Lower leg skin (tissue), 3 donors: ENCODE measurements at regions not wholly inside any gene's neighbourhood (a gene's known extent, or its start where the extent isn't known, plus 50 kb on each side); places are given as distances from the start of the nearest gene placed in this dataset.

Source experiments
- POLR2A ChIP-seq, 2 donors: fragments of 450-650 bp; IDR thresholded peaks; one replicate each; pipeline ENCODE4 v1.6.1; 2016 to 2017; ENCODE audit warnings: antibody characterized with exemption in 2 of 2, mild to moderate bottlenecking in 1 of 2, moderate library complexity in 1 of 2
- TF ChIP-seq, protein P1 (sequence below), 3 donors: fragments of 450-650 bp; IDR thresholded peaks; one replicate each; pipeline ENCODE4 v1.5.1; 2016; ENCODE audit warnings: antibody characterized with exemption in 3 of 3, mild to moderate bottlenecking in 3 of 3, moderate library complexity in 2 of 3

DNA sequence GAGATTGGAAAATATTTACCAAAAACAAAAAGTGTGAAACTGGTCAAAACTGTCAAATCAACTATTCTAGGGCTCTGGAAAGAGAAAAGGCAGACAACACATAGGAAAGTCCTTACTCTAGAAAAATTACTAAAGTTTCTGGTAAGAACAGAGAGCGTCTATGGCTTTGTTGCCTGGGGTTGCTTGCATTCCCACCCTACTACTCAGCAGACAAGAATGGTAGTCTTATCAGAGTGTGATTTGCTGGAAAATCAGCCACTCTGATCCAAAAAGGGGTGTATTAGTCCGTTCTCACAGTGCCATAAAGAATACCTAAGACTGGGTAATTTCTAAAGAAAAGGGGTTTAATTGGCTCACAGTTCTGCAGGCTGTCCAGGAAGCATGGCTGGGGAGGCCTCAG lies 50.3 kb upstream of the CDH20 start:
- TF ChIP-seq, protein P1, sequence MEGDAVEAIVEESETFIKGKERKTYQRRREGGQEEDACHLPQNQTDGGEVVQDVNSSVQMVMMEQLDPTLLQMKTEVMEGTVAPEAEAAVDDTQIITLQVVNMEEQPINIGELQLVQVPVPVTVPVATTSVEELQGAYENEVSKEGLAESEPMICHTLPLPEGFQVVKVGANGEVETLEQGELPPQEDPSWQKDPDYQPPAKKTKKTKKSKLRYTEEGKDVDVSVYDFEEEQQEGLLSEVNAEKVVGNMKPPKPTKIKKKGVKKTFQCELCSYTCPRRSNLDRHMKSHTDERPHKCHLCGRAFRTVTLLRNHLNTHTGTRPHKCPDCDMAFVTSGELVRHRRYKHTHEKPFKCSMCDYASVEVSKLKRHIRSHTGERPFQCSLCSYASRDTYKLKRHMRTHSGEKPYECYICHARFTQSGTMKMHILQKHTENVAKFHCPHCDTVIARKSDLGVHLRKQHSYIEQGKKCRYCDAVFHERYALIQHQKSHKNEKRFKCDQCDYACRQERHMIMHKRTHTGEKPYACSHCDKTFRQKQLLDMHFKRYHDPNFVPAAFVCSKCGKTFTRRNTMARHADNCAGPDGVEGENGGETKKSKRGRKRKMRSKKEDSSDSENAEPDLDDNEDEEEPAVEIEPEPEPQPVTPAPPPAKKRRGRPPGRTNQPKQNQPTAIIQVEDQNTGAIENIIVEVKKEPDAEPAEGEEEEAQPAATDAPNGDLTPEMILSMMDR (IDR thresholded peaks at IDR 0.05): no peak
- TF ChIP-seq POLR2A (IDR thresholded peaks at IDR 0.05): no peak
